Breast epithelium (tissue), 4 donors: ENCODE measurements at regions not wholly inside any gene's neighbourhood (a gene's known extent, or its start where the extent isn't known, plus 50 kb on each side); places are given as distances from the start of the nearest gene placed in this dataset.

Experiments
- DNase-seq, 2 donors: peaks; one replicate each; pipeline ENCODE4 v3.0.0-alpha.2; 2019; ENCODE audit warnings: low spot score in 2 of 2
- H3K27ac ChIP-seq, 2 donors: fragments of 200-600 bp; sonication (generic) in 1 of 2; one replicate each; pipeline ENCODE4 v1.5.1; 2016 to 2019; ENCODE audit warnings: mild to moderate bottlenecking in 1 of 2
- H3K27me3 ChIP-seq, 2 donors: fragments of 200-600 bp; sonication (generic) in 1 of 2; one replicate each; pipeline versions ENCODE4 v1.5.1 to v1.6.0; 2017 to 2019; ENCODE audit warnings: control low read depth in 1 of 2, mild to moderate bottlenecking in 1 of 2
- H3K36me3 ChIP-seq: fragments of 200-600 bp; one replicate; pipeline ENCODE4 v1.5.1; 2019
- H3K4me1 ChIP-seq, 2 donors: fragments of 200-600 bp; sonication (generic); one replicate each; pipeline ENCODE4 v1.5.1; 2016 to 2019; ENCODE audit warnings: control low read depth in 1 of 2
- H3K4me3 ChIP-seq, 3 donors: fragments of 200-600 bp; sonication (generic); 1 replicate in 2 of 3; 2 replicates in 1 of 3; pipeline ENCODE4 v1.5.1; 2016 to 2019; ENCODE audit warnings: mild to moderate bottlenecking in 3 of 3, moderate library complexity in 2 of 3
- H3K9me3 ChIP-seq, 2 donors: fragments of 200-600 bp; sonication (generic) in 1 of 2; one replicate each; pipeline ENCODE4 v1.5.1; 2016 to 2019; ENCODE audit warnings: control low read depth in 1 of 2
- POLR2A ChIP-seq: fragments of 450-650 bp; IDR thresholded peaks from one replicate; pipeline ENCODE4 v1.6.1; 2016; ENCODE audit warnings: antibody characterized with exemption, mild to moderate bottlenecking, moderate library complexity
- POLR2AphosphoS5 ChIP-seq, 3 donors: sonication (generic); formaldehyde crosslinking; IDR thresholded peaks; one replicate each; pipeline ENCODE4 v1.6.1; 2017; ENCODE audit warnings: antibody characterized with exemption in 3 of 3
- intact Hi-C: fragments of 100-400 bp; cut with DNase I; formaldehyde crosslinking; loops from one replicate; pipeline ENCODE4 v1.15.1; 2023; ENCODE audit warnings: low total_unique reads
- TF ChIP-seq, protein P1 (sequence below), 3 donors: fragments of 450-650 bp; IDR thresholded peaks; one replicate each; pipeline ENCODE4 v1.5.1; 2016 to 2017; ENCODE audit warnings: antibody characterized with exemption in 3 of 3, mild to moderate bottlenecking in 3 of 3, moderate library complexity in 3 of 3

GRCh38 chr1:55313903-55314302 lies 98.7 kb upstream of the USP24 start:
- DNase-seq: no peak
- Histone ChIP-seq H3K4me3 (no peak overlapping the region), H3K27ac (no peak overlapping the region), H3K4me1 (no peaks in the 10 kb centered on the region), H3K27me3 (no peaks in the 10 kb centered on the region), H3K9me3 (no peaks in the 10 kb centered on the region), H3K36me3 (no peaks in the 10 kb centered on the region)
- TF ChIP-seq, protein P1, sequence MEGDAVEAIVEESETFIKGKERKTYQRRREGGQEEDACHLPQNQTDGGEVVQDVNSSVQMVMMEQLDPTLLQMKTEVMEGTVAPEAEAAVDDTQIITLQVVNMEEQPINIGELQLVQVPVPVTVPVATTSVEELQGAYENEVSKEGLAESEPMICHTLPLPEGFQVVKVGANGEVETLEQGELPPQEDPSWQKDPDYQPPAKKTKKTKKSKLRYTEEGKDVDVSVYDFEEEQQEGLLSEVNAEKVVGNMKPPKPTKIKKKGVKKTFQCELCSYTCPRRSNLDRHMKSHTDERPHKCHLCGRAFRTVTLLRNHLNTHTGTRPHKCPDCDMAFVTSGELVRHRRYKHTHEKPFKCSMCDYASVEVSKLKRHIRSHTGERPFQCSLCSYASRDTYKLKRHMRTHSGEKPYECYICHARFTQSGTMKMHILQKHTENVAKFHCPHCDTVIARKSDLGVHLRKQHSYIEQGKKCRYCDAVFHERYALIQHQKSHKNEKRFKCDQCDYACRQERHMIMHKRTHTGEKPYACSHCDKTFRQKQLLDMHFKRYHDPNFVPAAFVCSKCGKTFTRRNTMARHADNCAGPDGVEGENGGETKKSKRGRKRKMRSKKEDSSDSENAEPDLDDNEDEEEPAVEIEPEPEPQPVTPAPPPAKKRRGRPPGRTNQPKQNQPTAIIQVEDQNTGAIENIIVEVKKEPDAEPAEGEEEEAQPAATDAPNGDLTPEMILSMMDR (IDR thresholded peaks at IDR 0.05): no peak
- TF ChIP-seq POLR2AphosphoS5 (IDR thresholded peaks at IDR 0.05) (no peak), POLR2A (no peak)
- intact Hi-C loops: no loop called here

GRCh38 chr1:55311979-55312378 lies 96.8 kb upstream of the USP24 start:
- H3K9me3 ChIP-seq: no peaks in the 10 kb centered on the region
- intact Hi-C loops: no loop called here
- H3K4me1 ChIP-seq: no peaks in the 10 kb centered on the region
- no peak for DNase-seq
- TF ChIP-seq, protein P1 (IDR thresholded peaks at IDR 0.05): no peak
- TF ChIP-seq POLR2A: no peak
- no peak for TF ChIP-seq POLR2AphosphoS5 (IDR thresholded peaks at IDR 0.05)
- H3K27ac ChIP-seq: no peak overlapping the region
- H3K27me3 ChIP-seq: no peaks in the 10 kb centered on the region
- H3K4me3 ChIP-seq: no peak overlapping the region
- H3K36me3 ChIP-seq: no peaks in the 10 kb centered on the region

GRCh38 chr1:55311057-55311641 lies 96.0 kb upstream of the USP24 start:
- TF ChIP-seq POLR2A (no peak), POLR2AphosphoS5 (IDR thresholded peaks at IDR 0.05) (no peak)
- TF ChIP-seq, protein P1 (IDR thresholded peaks at IDR 0.05): no peak
- Histone ChIP-seq H3K4me3 (no peak overlapping the region), H3K9me3 (no peaks in the 10 kb centered on the region), H3K27me3 (no peaks in the 10 kb centered on the region), H3K27ac (no peak overlapping the region), H3K36me3 (no peaks in the 10 kb centered on the region), H3K4me1 (no peaks in the 10 kb centered on the region)
- no peak for DNase-seq
- intact Hi-C loops: no loop called here

DNA sequence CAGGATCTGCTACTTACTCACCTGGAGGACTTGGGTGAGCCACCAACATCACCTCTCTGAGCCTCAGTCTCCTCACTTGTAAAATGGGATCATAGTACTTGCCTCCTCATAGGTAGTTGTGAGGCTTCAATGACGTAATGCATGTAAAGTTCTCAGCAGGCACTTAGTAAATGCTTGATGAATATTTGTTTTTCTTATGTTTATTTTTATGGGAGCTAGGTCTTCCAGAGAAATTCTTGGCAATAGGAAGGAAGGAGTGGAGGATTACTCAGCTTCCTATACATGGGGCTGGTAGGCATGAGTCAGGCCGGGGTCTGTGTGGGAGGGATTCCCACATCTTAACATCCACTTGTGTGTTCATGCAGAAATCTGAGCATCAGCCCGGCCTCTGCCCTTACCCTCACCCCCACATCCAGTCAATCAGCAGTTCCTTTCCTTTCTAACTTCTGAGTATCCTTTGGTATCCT lies 95.4 kb upstream of the USP24 start:
- Histone ChIP-seq H3K27me3 (no peaks in the 10 kb centered on the region), H3K4me3 (no peak overlapping the region), H3K4me1 (no peaks in the 10 kb centered on the region), H3K27ac (no peak overlapping the region), H3K9me3 (no peaks in the 10 kb centered on the region), H3K36me3 (no peaks in the 10 kb centered on the region)
- intact Hi-C loops: no loop called here
- DNase-seq: no peak
- TF ChIP-seq POLR2AphosphoS5 (IDR thresholded peaks at IDR 0.05): no peak
- TF ChIP-seq, protein P1 (IDR thresholded peaks at IDR 0.05): no peak

DNA sequence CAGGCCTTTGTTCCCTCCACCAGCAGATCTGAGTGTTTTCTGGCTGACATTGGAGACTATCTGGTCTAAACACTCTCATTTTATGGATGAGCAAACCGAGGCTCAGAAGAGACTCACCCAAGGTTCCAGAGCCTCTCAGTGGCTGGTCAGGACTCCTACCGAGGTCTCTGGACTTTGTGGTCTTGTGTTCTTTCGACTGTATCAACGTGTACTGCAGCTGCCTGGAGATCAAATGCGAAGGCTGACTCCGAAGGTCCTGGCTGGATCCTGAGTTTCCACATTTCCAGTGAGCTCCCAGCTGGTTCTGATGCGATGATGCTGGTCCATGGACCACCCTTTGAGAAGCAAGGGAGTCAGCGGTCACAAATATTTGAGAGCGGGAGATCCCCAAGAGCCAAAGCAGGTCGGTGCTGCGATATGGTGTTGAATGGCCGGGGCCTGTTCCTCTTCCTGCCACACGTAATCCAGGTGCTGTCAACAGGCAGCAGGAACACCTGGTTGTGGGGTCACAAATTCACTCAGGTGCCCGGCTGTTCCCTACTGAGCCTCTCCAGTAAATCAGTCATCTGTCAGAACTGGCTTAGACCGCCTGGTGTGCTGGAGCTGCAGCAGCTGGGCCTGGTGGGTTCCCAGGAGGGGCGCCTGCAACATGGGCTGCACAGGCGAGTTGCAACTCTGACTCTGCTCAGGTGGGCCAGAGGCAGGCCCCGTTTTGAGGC lies 94.8 kb upstream of the USP24 start:
- TF ChIP-seq POLR2AphosphoS5 (IDR thresholded peaks at IDR 0.05) (no peak), POLR2A (no peak)
- TF ChIP-seq, protein P1 (IDR thresholded peaks at IDR 0.05): no peak
- Histone ChIP-seq H3K27me3 (no peaks in the 10 kb centered on the region), H3K4me3 (no peak overlapping the region), H3K9me3 (no peaks in the 10 kb centered on the region), H3K27ac (no peak overlapping the region), H3K36me3 (no peaks in the 10 kb centered on the region), H3K4me1 (no peaks in the 10 kb centered on the region)
- intact Hi-C loops: no loop called here
- no peak for DNase-seq
